MG63 (cell line): ENCODE measurements at regions not wholly inside any gene's neighbourhood (a gene's known extent, or its start where the extent isn't known, plus 50 kb on each side); places are given as distances from the start of the nearest gene placed in this dataset.

Experiments
- DNase-seq: peaks from one replicate; pipeline ENCODE4 v3.0.0-alpha.2; 2020
- H3K27me3 ChIP-seq: fragments of 250-450 bp; sonication (Bioruptor Pico); 2 replicates; pipeline ENCODE4 v1.5.1; 2020; ENCODE audit warnings: mild to moderate bottlenecking, moderate library complexity
- H3K36me3 ChIP-seq: fragments of 250-450 bp; sonication (Bioruptor Pico); 2 replicates; pipeline ENCODE4 v1.5.1; 2020; ENCODE audit warnings: mild to moderate bottlenecking, moderate library complexity
- H3K4me3 ChIP-seq: fragments of 250-450 bp; sonication (Bioruptor Pico); 2 replicates; pipeline ENCODE4 v1.5.1; 2020; ENCODE audit warnings: mild to moderate bottlenecking, moderate library complexity
- H3K9me3 ChIP-seq: fragments of 250-450 bp; sonication (Bioruptor Pico); 2 replicates; pipeline ENCODE4 v1.5.1; 2020; ENCODE audit warnings: mild to moderate bottlenecking, moderate library complexity

DNA sequence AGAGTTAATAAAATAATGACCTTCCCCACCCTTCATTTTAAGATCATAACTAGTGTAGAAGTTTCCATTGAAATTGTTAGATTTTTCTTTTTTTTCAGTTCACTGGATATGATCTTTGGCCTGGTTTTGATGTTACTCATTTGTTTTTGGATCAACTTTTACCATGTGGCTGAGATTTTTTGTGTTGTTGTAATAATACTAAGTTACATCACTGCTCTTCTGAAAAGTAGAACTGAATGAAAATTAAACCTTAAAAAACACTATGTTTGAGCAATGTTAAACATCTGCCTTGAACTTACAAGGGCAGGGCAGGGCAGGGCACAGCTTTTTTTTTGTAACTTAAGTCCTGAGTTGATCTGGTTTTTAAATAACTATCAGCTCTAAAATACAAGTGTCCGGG, 204.8 kb upstream of the ADAMTS5 start:
- Histone ChIP-seq H3K27me3 (no peaks in the 10 kb centered on the region), H3K36me3 (no peaks in the 10 kb centered on the region), H3K4me3 (no peak overlapping the region), H3K9me3 (no peaks in the 10 kb centered on the region)
- DNase-seq = no peak

DNA sequence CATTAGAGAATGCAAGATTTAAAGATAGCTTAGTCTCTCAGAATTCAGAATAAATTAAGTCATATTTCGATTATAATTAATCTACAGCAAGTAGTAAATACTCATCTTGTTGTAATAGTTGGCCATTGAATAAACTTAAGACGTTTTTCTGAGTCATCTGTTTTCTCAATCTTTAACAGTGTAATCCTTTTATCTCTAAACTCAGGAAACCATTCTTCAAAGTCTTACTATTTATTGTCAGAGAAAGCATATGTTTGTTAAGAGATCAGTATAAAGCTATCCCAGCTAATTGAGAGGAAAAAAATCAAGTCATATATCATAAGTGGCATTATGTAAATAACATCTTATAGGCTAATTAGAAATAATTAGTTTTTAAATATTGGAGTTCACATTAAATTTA, 201.2 kb upstream of the ADAMTS5 start:
- Histone ChIP-seq H3K9me3 (no peaks in the 10 kb centered on the region), H3K36me3 (no peaks in the 10 kb centered on the region), H3K27me3 (no peaks in the 10 kb centered on the region), H3K4me3 (no peak overlapping the region)
- no peak for DNase-seq

GRCh38 chr21:27164208-27165177, 197.6 kb upstream of the ADAMTS5 start:
- Histone ChIP-seq H3K36me3 (no peaks in the 10 kb centered on the region), H3K4me3 (no peak overlapping the region), H3K9me3 (no peaks in the 10 kb centered on the region), H3K27me3 (no peaks in the 10 kb centered on the region)
- DNase-seq = no peak

DNA sequence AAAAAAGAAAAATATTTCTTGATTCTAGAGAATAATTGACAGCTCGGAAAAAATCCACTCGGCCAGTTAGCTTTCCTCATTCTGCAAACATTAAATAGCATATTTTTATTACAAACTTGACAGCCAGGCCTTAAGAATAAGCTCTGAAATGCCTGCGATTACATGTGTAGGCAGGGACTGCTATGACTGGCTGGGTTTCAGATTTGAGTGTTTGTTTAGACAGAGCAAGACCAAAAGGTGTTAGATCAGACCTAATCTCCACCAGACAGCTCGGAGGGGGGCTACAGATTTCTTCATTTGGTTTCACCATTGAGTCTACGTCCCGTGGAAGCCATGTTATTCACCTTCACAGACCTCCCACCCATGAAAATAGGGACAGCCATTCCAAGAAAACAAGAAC, 192.1 kb upstream of the ADAMTS5 start:
- Histone ChIP-seq H3K9me3 (no peaks in the 10 kb centered on the region), H3K27me3 (no peaks in the 10 kb centered on the region), H3K36me3 (no peaks in the 10 kb centered on the region), H3K4me3 (no peak overlapping the region)
- DNase-seq = no peak

- no peak for DNase-seq
- Histone ChIP-seq H3K4me3 (no peak overlapping the region), H3K9me3 (no peaks in the 10 kb centered on the region), H3K27me3 (no peaks in the 10 kb centered on the region), H3K36me3 (no peaks in the 10 kb centered on the region)
Measured at GRCh38 chr21:27157097-27157496, 190.2 kb upstream of the ADAMTS5 start.

- H3K27me3 ChIP-seq = no peaks in the 10 kb centered on the region
- no peak for DNase-seq
- H3K9me3 ChIP-seq = no peaks in the 10 kb centered on the region
- no peak overlapping the region for H3K4me3 ChIP-seq
- no peaks in the 10 kb centered on the region for H3K36me3 ChIP-seq
Measured at GRCh38 chr21:27156666-27157065, 189.8 kb upstream of the ADAMTS5 start.

DNA sequence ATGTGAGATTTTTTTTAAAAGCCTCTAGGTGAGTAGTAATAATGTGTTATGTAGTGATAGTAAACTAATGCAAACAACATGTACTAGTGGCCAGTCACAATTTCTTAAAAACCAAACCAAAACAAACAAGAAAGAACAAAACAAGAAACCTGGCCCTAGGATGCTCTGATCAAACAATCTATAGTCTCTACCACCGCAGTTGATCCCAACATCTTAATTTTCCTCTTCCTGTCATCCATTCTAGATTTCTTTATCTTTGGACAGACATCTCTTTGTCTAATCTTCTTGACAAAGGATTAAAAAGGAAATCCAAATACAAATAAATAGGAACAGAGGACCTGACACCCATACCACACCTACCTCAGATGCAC, 188.2 kb upstream of the ADAMTS5 start:
- H3K9me3 ChIP-seq = no peaks in the 10 kb centered on the region
- no peak overlapping the region for H3K4me3 ChIP-seq
- H3K27me3 ChIP-seq = no peaks in the 10 kb centered on the region
- no peak for DNase-seq
- no peaks in the 10 kb centered on the region for H3K36me3 ChIP-seq

- no peaks in the 10 kb centered on the region for H3K36me3 ChIP-seq
- no peaks in the 10 kb centered on the region for H3K9me3 ChIP-seq
- no peak for DNase-seq
- H3K27me3 ChIP-seq = no peaks in the 10 kb centered on the region
- H3K4me3 ChIP-seq = no peak overlapping the region
Measured at GRCh38 chr21:27154451-27155129, 187.7 kb upstream of the ADAMTS5 start.

GRCh38 chr21:27152996-27153395, 186.1 kb upstream of the ADAMTS5 start:
- Histone ChIP-seq H3K4me3 (no peak overlapping the region), H3K9me3 (peaks cover 5% of the 10 kb centered on the region), H3K27me3 (no peaks in the 10 kb centered on the region), H3K36me3 (no peaks in the 10 kb centered on the region)
- DNase-seq = no peak

GRCh38 chr21:27149034-27149433, 182.1 kb upstream of the ADAMTS5 start:
- Histone ChIP-seq H3K27me3 (no peaks in the 10 kb centered on the region), H3K36me3 (no peaks in the 10 kb centered on the region), H3K9me3 (peaks cover 6% of the 10 kb centered on the region), H3K4me3 (no peak overlapping the region)
- DNase-seq = no peak

DNA sequence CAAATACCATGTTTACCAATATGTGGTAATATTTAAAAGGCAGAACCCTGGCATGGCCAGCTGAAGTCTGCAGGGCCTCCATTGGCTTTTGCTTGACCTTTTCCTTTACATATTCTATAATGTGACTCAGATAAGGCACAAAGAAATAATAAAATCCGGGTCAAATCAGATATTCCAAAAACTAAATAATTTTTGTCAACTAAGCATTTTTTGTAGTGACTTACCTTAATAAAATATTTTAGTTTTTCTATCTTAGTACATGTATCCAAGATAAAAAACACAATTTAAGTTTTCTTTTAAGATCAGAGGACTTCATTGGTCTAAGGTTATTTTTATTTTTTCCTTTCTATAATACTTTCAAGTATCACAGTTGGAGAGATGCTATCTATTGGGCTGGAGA, 179.4 kb upstream of the ADAMTS5 start:
- H3K4me3 ChIP-seq = no peak overlapping the region
- no peaks in the 10 kb centered on the region for H3K36me3 ChIP-seq
- no peaks in the 10 kb centered on the region for H3K27me3 ChIP-seq
- H3K9me3 ChIP-seq = peaks cover 6% of the 10 kb centered on the region
- DNase-seq = no peak

GRCh38 chr21:27145134-27145798, 178.4 kb upstream of the ADAMTS5 start:
- Histone ChIP-seq H3K36me3 (no peaks in the 10 kb centered on the region), H3K9me3 (peaks cover 6% of the 10 kb centered on the region), H3K4me3 (no peak overlapping the region), H3K27me3 (no peaks in the 10 kb centered on the region)
- no peak for DNase-seq

- H3K36me3 ChIP-seq = no peaks in the 10 kb centered on the region
- H3K4me3 ChIP-seq = no peak overlapping the region
- DNase-seq = no peak
- peaks cover 6% of the 10 kb centered on the region for H3K9me3 ChIP-seq
- H3K27me3 ChIP-seq = no peaks in the 10 kb centered on the region
Measured at GRCh38 chr21:27143476-27143875, 176.6 kb upstream of the ADAMTS5 start.

DNA sequence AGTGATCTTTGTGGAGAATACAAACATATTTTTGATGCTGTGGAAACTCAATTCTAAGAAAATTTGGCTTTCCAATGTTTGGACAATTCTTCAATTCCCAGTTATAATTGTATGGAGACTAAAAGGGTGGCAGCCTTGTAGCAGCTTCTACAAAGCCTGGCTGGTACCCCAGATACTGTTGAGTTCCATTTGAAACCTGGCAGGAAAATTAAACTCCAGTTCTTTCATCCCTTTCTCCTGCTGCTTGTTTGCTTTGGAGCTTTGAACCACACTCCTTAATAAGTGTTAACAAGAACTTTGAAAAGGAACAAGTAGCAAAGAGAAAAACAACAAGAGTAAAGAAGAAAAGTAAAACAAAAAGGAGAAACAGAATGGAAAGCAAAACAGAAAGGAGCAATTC, 172.6 kb upstream of the ADAMTS5 start:
- Histone ChIP-seq H3K36me3 (no peaks in the 10 kb centered on the region), H3K4me3 (no peak overlapping the region), H3K9me3 (no peaks in the 10 kb centered on the region; the same call in 1 of the 2 replicates), H3K27me3 (no peaks in the 10 kb centered on the region)
- no peak for DNase-seq

GRCh38 chr21:27134516-27134915, 167.6 kb upstream of the ADAMTS5 start:
- H3K27me3 ChIP-seq = no peaks in the 10 kb centered on the region
- no peak for DNase-seq
- no peaks in the 10 kb centered on the region for H3K36me3 ChIP-seq
- no peak overlapping the region for H3K4me3 ChIP-seq
- no peaks in the 10 kb centered on the region; the same call in 1 of the 2 replicates for H3K9me3 ChIP-seq

DNA sequence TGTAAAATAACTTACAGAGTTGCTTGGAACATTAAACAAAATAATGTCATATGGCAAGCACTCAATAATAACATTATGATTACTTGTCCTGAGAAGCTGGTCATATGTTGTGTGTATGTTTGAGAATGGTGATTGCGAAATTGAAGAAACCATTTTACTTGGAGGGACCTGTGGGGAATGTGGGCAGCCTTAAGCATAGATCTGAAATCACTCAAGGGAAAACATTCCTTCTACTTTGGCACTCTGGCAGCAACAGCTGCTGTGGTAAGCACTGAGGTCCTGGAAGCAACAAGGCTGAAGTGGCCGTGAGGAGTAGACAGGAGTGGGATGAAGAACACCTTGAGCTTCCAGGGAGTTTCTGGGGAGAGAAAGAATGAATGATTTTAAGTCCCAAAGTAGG, 165.4 kb upstream of the ADAMTS5 start:
- no peak overlapping the region for H3K4me3 ChIP-seq
- H3K27me3 ChIP-seq = no peaks in the 10 kb centered on the region
- no peaks in the 10 kb centered on the region; the same call in 1 of the 2 replicates for H3K9me3 ChIP-seq
- H3K36me3 ChIP-seq = no peaks in the 10 kb centered on the region
- no peak for DNase-seq

DNA sequence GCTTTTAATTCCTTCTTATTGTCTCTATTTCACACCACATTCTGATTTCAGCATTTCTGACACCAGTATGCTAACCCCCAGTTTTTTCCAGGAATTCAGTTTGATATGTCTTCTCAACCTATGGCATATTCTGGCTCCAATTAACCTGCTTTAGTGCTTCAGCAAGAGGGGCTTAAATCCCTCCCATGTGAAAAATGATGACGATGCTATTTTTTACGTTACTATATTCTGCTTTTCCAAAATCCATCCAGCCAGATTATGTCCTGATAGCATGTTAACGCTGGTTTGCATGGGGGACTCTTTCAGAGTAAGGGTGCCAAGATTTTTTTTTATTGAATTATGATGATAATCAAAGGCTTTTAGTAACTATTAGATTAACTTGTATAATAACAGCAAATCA, 163.3 kb upstream of the ADAMTS5 start:
- Histone ChIP-seq H3K27me3 (no peaks in the 10 kb centered on the region), H3K9me3 (no peaks in the 10 kb centered on the region; the same call in 1 of the 2 replicates), H3K4me3 (no peak overlapping the region), H3K36me3 (no peaks in the 10 kb centered on the region)
- DNase-seq = no peak
